ENCODE measurements at regions not wholly inside any gene's neighbourhood (a gene's known extent, or its start where the extent isn't known, plus 50 kb on each side); places are given as distances from the start of the nearest gene placed in this dataset.

- Histone ChIP-seq H2AFZ (ENCODE audit: low read length) (peak overlapping the region; percentile 80), H3K9me3 (ENCODE audit: control insufficient read depth, insufficient read depth, low read depth, low read length) (no peaks in the 10 kb centered on the region), H3K9ac (ENCODE audit: insufficient read depth, low read length) (no peak overlapping the region), H3K4me3 (replicated peaks in 1 of 4; ENCODE audit: control extremely low read depth in 1 of 4, insufficient read depth in 1 of 4, low read depth in 3 of 4, low read length in 4 of 4) (peak overlapping the region in 1 of 4 experiments; percentile 7), H3K36me3 (ENCODE audit: control insufficient read depth, insufficient read depth, low read length) (no peaks in the 10 kb centered on the region), H3K27me3 (ENCODE audit: control insufficient read depth, insufficient read depth, low read length) (no peaks in the 10 kb centered on the region), H3K4me2 (ENCODE audit: extremely low read depth, insufficient read depth, low read length) (peak overlapping the region; percentile 71), H3K79me2 (ENCODE audit: control insufficient read depth, insufficient read depth, low read length) (no peaks in the 10 kb centered on the region), H4K20me1 (ENCODE audit: control insufficient read depth, extremely low read depth, insufficient read depth, low read length) (no peaks in the 10 kb centered on the region), H3K4me1 (ENCODE audit: control insufficient read depth, extremely low read depth, insufficient read depth, low read length) (peaks cover 6% of the 10 kb centered on the region), H3K27ac (ENCODE audit: insufficient read depth, low read length) (no peak overlapping the region)
- TF ChIP-seq EZH2 (IDR thresholded peaks at IDR 0.05; ENCODE audit: low read length, missing control alignments) (no peak), CTCF (conservative IDR thresholded peaks at IDR 0.05 in 1 of 2, IDR thresholded peaks at IDR 0.05 in 1 of 2; ENCODE audit: low read depth in 1 of 2, low read length in 2 of 2) (no peak)
- DNase-seq (ENCODE audit: low read depth in 2 of 2) = peak; percentile 53 to 72
Measured at GRCh38 chr9:129237164-129237611, 59.1 kb upstream of the IER5L start.

- Histone ChIP-seq H3K4me1 (ENCODE audit: control insufficient read depth, extremely low read depth, insufficient read depth, low read length) (peaks cover 6% of the 10 kb centered on the region), H3K9me3 (ENCODE audit: control insufficient read depth, insufficient read depth, low read depth, low read length) (no peaks in the 10 kb centered on the region), H3K4me2 (ENCODE audit: extremely low read depth, insufficient read depth, low read length) (peak overlapping the region; percentile 71), H3K36me3 (ENCODE audit: control insufficient read depth, insufficient read depth, low read length) (no peaks in the 10 kb centered on the region), H3K9ac (ENCODE audit: insufficient read depth, low read length) (no peak overlapping the region), H3K27ac (ENCODE audit: insufficient read depth, low read length) (no peak overlapping the region), H3K79me2 (ENCODE audit: control insufficient read depth, insufficient read depth, low read length) (no peaks in the 10 kb centered on the region), H2AFZ (ENCODE audit: low read length) (no peak overlapping the region), H3K4me3 (replicated peaks in 1 of 4; ENCODE audit: control extremely low read depth in 1 of 4, insufficient read depth in 1 of 4, low read depth in 3 of 4, low read length in 4 of 4) (no peak overlapping the region), H4K20me1 (ENCODE audit: control insufficient read depth, extremely low read depth, insufficient read depth, low read length) (no peaks in the 10 kb centered on the region), H3K27me3 (ENCODE audit: control insufficient read depth, insufficient read depth, low read length) (no peaks in the 10 kb centered on the region)
- no peak for TF ChIP-seq CTCF (conservative IDR thresholded peaks at IDR 0.05 in 1 of 2, IDR thresholded peaks at IDR 0.05 in 1 of 2; ENCODE audit: low read depth in 1 of 2, low read length in 2 of 2)
- TF ChIP-seq EZH2 (IDR thresholded peaks at IDR 0.05; ENCODE audit: low read length, missing control alignments) = no peak
- DNase-seq (ENCODE audit: low read depth in 2 of 2) = no peak
Measured at GRCh38 chr9:129236441-129237145, 58.5 kb upstream of the IER5L start.

GRCh38 chr9:129235931-129236331, 57.9 kb upstream of the IER5L start:
- Histone ChIP-seq H3K4me1 (ENCODE audit: control insufficient read depth, extremely low read depth, insufficient read depth, low read length) (peaks cover 6% of the 10 kb centered on the region), H4K20me1 (ENCODE audit: control insufficient read depth, extremely low read depth, insufficient read depth, low read length) (no peaks in the 10 kb centered on the region), H3K79me2 (ENCODE audit: control insufficient read depth, insufficient read depth, low read length) (no peaks in the 10 kb centered on the region), H3K27me3 (ENCODE audit: control insufficient read depth, insufficient read depth, low read length) (no peaks in the 10 kb centered on the region), H3K4me3 (replicated peaks in 1 of 4; ENCODE audit: control extremely low read depth in 1 of 4, insufficient read depth in 1 of 4, low read depth in 3 of 4, low read length in 4 of 4) (no peak overlapping the region), H3K4me2 (ENCODE audit: extremely low read depth, insufficient read depth, low read length) (no peak overlapping the region), H3K27ac (ENCODE audit: insufficient read depth, low read length) (no peak overlapping the region), H3K9ac (ENCODE audit: insufficient read depth, low read length) (no peak overlapping the region), H3K36me3 (ENCODE audit: control insufficient read depth, insufficient read depth, low read length) (no peaks in the 10 kb centered on the region), H3K9me3 (ENCODE audit: control insufficient read depth, insufficient read depth, low read depth, low read length) (no peaks in the 10 kb centered on the region), H2AFZ (ENCODE audit: low read length) (no peak overlapping the region)
- no peak for DNase-seq (ENCODE audit: low read depth in 2 of 2)
- TF ChIP-seq EZH2 (IDR thresholded peaks at IDR 0.05; ENCODE audit: low read length, missing control alignments) = no peak
- TF ChIP-seq CTCF (conservative IDR thresholded peaks at IDR 0.05 in 1 of 2, IDR thresholded peaks at IDR 0.05 in 1 of 2; ENCODE audit: low read depth in 1 of 2, low read length in 2 of 2) = no peak

Measured in fibroblast of lung (primary cell).